Immature natural killer cell (primary cell): ENCODE measurements at regions not wholly inside any gene's neighbourhood (a gene's known extent, or its start where the extent isn't known, plus 50 kb on each side); places are given as distances from the start of the nearest gene placed in this dataset.

Experiments used
- DNase-seq, 3 donors: peaks; one replicate each; pipeline ENCODE4 v3.0.0; 2022; ENCODE audit warnings: mixed read lengths in 1 of 3
- H3K27ac Mint-ChIP-seq, 6 donors: one replicate each; pipeline ENCODE4 v1.8.0; 2020; ENCODE audit warnings: mixed read lengths in 6 of 6, mild to moderate bottlenecking in 5 of 6, inconsistent platforms in 4 of 6, moderate library complexity in 3 of 6
- H3K27me3 Mint-ChIP-seq, 3 donors: one replicate each; pipeline ENCODE4 v1.8.0; 2020 to 2021; ENCODE audit warnings: low read depth in 3 of 3, mild to moderate bottlenecking in 3 of 3, mixed read lengths in 3 of 3, moderate library complexity in 3 of 3, inconsistent platforms in 1 of 3
- H3K36me3 Mint-ChIP-seq, 3 donors: one replicate each; pipeline ENCODE4 v1.8.0; 2020; ENCODE audit warnings: mixed read lengths in 3 of 3, inconsistent platforms in 2 of 3, mild to moderate bottlenecking in 2 of 3
- H3K4me1 Mint-ChIP-seq, 2 donors: one replicate each; pipeline ENCODE4 v1.8.0; 2020; ENCODE audit warnings: inconsistent platforms in 2 of 2, mild to moderate bottlenecking in 2 of 2, mixed read lengths in 2 of 2, moderate library complexity in 1 of 2
- H3K4me3 Mint-ChIP-seq, 5 donors: one replicate each; pipeline ENCODE4 v1.8.0; 2020; ENCODE audit warnings: mild to moderate bottlenecking in 5 of 5, mixed read lengths in 5 of 5, inconsistent platforms in 3 of 5, moderate library complexity in 3 of 5
- H3K9me3 Mint-ChIP-seq, 6 donors: one replicate each; pipeline ENCODE4 v1.8.0; 2020; ENCODE audit warnings: mild to moderate bottlenecking in 6 of 6, mixed read lengths in 6 of 6, inconsistent platforms in 4 of 6, moderate library complexity in 3 of 6

DNA sequence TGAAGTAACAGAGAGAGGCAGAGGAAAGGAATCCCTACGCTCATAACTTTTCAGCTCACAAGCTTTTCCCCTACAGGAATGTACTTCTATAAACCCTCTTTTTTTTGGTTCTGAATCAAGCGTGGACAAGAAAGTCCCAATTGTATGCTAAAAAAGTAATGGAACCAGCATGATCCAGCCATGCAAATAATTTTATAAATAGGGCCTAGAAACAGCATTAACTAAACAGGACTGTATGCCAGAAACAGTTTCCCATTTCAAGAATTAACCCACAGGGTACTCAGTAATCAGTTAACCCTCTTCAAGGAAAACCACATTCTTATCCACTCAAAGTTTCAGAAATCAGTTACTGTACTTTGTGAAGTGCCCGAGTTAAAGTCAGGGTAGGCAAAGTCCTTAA is 87.0 kb upstream of the HMGCLL1 start:
- Mint-ChIP-seq H3K27me3 (no peaks in the 10 kb centered on the region), H3K4me1 (no peaks in the 10 kb centered on the region), H3K9me3 (peaks cover 4 to 52% (median 28%) of the 10 kb centered on the region in 6 donors), H3K4me3 (no peak overlapping the region), H3K27ac (no peak overlapping the region), H3K36me3 (no peaks in the 10 kb centered on the region)
- no peak for DNase-seq

DNA sequence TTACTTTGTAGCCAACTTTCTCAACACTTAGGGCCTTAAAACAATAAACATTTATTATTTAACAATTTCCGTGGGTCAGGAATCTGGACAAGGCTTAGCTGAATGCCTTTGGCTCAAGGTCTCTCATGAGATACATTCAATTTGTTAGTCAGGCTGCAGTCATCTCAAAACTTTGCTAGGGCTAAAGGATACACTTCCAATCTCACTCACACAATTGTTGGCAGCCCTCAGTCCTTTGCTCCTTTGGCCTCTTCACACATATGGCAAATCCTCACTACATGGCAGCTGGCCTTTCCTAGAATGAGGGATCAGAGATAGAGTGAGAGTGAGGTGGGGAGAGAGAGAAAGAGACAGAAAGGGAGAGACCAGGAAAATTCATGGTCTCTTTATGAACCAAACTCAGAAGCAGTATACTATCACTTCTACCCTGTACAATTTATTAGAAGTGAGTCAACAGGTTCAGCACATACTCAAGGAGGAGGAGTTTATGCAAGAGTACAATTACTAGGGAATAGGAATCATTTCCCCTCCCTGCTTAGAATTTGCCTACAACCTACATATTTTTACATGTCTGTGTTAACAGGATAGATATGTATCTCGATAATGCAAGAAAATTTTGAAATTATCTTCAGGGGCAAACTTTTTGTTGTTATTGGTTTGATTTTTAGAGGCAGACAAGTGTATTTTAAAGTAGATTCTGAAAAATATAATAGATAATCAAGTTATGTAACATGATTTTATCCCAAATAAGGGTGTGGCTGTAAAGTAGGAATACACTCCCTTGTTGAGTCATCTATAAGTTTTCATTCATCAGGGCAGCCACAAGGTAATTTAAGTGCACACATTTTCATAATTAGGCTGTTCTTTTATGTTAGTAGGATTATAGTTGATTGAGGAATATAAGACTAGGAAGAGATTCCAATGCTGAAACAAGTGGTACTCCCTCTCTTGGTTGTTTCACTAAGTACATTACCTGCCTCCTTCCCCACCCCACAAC is 85.9 kb upstream of the HMGCLL1 start:
- H3K9me3 Mint-ChIP-seq: peaks cover 4 to 49% (median 28%) of the 10 kb centered on the region in 6 donors
- DNase-seq: no peak
- no peaks in the 10 kb centered on the region for H3K36me3 Mint-ChIP-seq
- H3K27ac Mint-ChIP-seq: no peak overlapping the region
- no peak overlapping the region for H3K4me3 Mint-ChIP-seq
- no peaks in the 10 kb centered on the region for H3K27me3 Mint-ChIP-seq
- no peaks in the 10 kb centered on the region for H3K4me1 Mint-ChIP-seq

DNA sequence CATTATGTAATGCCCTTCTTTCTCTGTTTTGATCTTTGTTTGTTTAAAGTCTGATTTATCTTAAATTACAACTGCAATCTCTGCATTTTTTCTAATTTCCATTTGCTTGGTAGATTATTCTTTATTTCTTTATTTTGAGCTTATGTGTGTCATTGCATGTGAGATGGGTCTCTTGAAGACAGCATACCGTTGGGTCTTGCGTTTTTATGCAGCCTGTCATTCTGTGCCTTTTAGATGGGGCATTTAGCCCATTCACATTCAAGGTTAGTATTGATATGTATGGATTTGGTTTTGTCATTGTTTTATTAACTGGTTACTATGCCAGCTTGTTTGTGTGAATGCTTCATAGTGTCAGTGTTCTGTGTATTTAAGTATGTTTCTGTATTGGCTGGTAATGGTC is 84.9 kb upstream of the HMGCLL1 start:
- Mint-ChIP-seq H3K9me3 (peaks cover 5 to 50% (median 23%) of the 10 kb centered on the region in 6 donors), H3K4me1 (no peaks in the 10 kb centered on the region), H3K36me3 (no peaks in the 10 kb centered on the region), H3K4me3 (no peak overlapping the region), H3K27ac (no peak overlapping the region), H3K27me3 (no peaks in the 10 kb centered on the region)
- no peak for DNase-seq

DNA sequence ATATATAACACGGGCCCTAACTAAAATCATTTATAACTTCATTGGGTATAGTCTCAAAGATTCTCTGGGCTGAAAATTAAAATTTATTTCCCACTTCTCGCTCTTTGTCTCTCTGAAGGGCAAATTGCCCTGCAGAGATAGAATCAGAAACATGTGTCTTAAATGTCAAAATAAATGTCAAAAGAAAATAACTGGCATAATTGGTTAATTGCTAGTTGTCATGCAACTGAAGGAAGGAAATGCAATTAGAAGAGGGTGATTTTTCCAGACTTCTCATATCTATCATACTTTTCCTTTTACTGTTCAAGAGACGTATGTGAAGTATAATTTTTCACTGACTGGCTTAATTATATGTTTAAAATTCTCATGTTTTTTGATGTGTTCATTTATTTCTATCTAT is 80.3 kb upstream of the HMGCLL1 start:
- no peak for DNase-seq
- Mint-ChIP-seq H3K4me3 (no peak overlapping the region), H3K27me3 (peaks cover 0 to 2% (median 1%) of the 10 kb centered on the region in 3 donors), H3K9me3 (peaks cover 21 to 65% (median 27%) of the 10 kb centered on the region in 6 donors), H3K27ac (no peak overlapping the region), H3K36me3 (no peaks in the 10 kb centered on the region), H3K4me1 (no peaks in the 10 kb centered on the region)

DNA sequence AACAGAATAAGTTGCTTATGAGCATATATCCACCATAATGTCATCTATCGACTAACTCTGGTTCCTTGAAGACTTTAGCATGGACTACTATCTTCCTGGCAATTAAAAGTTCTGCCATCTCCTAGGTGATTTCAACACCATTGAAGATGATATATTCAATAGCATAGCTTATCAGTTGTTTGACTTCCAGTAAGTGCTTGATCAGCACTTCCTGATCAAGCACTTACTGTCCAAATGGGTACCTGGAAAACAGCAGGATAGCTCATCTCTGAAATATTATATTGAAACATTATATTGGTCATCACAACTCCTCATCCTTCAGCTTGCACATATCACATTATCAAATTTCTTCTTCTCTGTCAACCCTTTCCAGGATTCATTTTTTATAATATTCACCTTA is 75.5 kb upstream of the HMGCLL1 start:
- Mint-ChIP-seq H3K27me3 (peaks cover 0 to 4% (median 1%) of the 10 kb centered on the region in 3 donors), H3K4me3 (no peak overlapping the region), H3K9me3 (peaks cover 23 to 60% (median 32%) of the 10 kb centered on the region in 6 donors), H3K4me1 (no peaks in the 10 kb centered on the region), H3K36me3 (no peaks in the 10 kb centered on the region), H3K27ac (no peak overlapping the region)
- DNase-seq: no peak

DNA sequence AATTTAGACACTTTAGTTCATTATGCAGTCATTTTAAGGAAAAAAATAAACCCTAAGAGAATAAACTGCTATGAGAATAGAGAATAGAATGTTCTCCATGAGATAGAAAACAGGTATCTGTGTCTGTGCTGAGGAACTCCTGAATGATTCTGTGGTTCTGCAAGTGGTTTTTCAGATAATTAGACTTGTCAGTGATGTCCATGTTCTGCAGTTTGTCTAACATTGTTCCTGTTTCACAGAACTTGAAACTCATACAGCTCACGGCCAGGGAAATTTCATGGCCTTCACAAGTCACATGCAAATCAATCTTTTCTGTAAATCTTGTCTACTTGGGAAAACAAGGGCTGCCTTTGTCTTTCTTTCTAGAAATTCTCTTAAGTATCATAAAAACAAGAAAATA is 73.4 kb upstream of the HMGCLL1 start:
- H3K9me3 Mint-ChIP-seq: peaks cover 20 to 55% (median 29%) of the 10 kb centered on the region in 6 donors
- no peak overlapping the region for H3K27ac Mint-ChIP-seq
- DNase-seq: no peak
- no peak overlapping the region for H3K4me3 Mint-ChIP-seq
- H3K27me3 Mint-ChIP-seq: peaks cover 0 to 4% (median 1%) of the 10 kb centered on the region in 3 donors
- no peaks in the 10 kb centered on the region for H3K4me1 Mint-ChIP-seq
- no peaks in the 10 kb centered on the region for H3K36me3 Mint-ChIP-seq

DNA sequence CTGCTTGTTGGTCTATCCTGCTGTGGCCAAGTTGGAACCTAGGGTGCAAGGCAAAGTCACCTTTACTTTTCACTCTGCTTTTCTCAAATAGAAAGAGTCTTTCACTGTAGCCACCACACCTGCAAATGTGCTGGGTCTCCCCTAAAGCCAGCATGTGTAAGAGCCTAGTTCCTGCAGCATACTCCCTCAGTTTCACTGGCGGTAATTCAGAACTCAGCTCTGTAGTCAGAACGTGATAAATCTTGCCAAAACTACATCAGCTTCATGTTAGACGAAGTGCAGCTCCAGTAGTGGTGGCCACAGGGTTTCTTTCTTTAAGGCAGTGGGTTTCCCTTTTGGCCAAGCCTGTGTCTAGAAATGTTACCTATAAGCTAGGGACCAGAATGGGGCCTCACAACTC is 72.0 kb upstream of the HMGCLL1 start:
- no peaks in the 10 kb centered on the region for H3K36me3 Mint-ChIP-seq

DNA sequence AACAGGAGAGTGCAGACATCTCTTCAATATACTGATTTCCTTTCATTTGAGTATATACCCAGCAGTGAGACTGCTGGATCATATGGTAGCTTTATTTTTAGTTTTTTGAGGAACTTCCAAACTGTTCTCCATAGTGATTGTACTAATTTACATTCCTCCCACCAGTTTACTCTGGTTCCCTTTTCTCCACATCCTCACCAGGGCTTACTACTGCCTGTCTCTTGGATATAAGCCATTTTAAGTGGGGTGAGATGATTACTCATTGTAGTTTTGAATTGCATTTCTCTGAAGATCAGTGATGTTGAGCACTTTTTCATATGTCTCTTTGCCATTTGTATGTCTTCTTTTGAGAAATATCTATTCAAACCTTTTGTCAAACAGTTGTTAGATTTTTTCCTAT is 64.9 kb upstream of the HMGCLL1 start:
- no peaks in the 10 kb centered on the region for H3K4me1 Mint-ChIP-seq
- H3K4me3 Mint-ChIP-seq: no peak overlapping the region
- no peak for DNase-seq
- peaks cover 0 to 3% (median 0%) of the 10 kb centered on the region in 3 donors for H3K27me3 Mint-ChIP-seq
- H3K36me3 Mint-ChIP-seq: no peaks in the 10 kb centered on the region
- peaks cover 11 to 42% (median 26%) of the 10 kb centered on the region in 6 donors for H3K9me3 Mint-ChIP-seq
- no peak overlapping the region for H3K27ac Mint-ChIP-seq

More for the DNA sequence above, 72.0 kb upstream of the HMGCLL1 start:
- Mint-ChIP-seq H3K27me3 (peaks cover 0 to 2% (median 1%) of the 10 kb centered on the region in 3 donors), H3K27ac (no peak overlapping the region), H3K9me3 (peaks cover 25 to 55% (median 32%) of the 10 kb centered on the region in 6 donors), H3K4me3 (no peak overlapping the region), H3K4me1 (no peaks in the 10 kb centered on the region)
- no peak for DNase-seq

DNA sequence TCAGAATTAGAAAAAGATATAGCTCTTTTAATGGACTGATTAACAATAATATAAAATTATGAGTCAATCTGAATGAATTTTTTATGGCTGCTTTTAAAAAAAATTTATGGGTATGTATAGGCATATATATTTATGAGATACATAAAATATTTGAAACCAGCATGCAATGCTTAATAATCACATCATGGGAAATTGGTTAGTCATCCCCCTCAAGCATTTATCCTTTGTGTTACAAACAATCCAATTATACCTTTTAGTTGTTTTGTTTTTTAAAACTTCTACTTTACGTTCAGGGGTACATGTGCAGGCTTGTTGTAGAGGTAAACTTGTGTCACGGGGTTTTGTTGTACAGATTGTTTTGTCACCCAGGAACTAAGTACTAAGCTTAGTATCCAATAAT is 63.4 kb upstream of the HMGCLL1 start:
- Mint-ChIP-seq H3K27me3 (peaks cover 0 to 3% (median 0%) of the 10 kb centered on the region in 3 donors), H3K27ac (no peak overlapping the region), H3K4me1 (no peaks in the 10 kb centered on the region), H3K36me3 (no peaks in the 10 kb centered on the region), H3K4me3 (no peak overlapping the region), H3K9me3 (peaks cover 10 to 44% (median 25%) of the 10 kb centered on the region in 6 donors)
- no peak for DNase-seq

DNA sequence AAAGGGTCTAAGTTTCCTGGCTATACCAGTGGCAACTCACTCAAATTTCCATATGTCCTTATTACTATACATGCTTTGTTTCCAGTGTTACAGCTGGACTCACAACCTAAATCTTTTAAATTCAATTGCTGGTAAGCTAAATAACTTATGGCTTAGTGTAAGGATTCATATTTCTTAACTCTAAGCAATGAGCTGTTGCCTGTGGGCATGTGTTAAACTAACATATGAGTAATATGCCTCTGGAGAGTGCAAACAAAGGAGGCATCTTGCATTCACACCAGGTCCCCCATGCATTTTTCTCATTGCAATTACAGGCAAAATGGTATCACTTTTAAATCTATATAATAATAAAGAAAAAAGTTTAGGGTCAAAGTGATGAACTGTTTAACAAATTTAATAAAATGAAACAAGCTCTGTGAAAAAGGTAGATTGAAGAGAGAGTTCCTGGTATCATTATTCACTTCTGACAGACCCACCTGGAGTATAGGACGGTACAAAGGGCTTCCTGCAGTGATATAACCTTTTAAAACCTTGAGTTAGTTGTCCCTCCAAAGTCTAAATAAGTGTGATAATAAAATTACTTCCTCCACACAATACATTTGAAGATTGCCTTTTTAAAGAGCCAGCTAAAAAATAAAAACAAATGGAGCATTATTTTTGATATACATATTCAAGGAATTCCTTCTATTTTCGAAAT is 57.6 kb upstream of the HMGCLL1 start:
- DNase-seq: no peak
- Mint-ChIP-seq H3K4me1 (no peaks in the 10 kb centered on the region), H3K9me3 (peaks cover 2 to 41% (median 6%) of the 10 kb centered on the region in 6 donors), H3K36me3 (peaks cover 0 to 3% (median 0%) of the 10 kb centered on the region in 3 donors), H3K27ac (no peak overlapping the region), H3K4me3 (no peak overlapping the region), H3K27me3 (no peaks in the 10 kb centered on the region)

DNA sequence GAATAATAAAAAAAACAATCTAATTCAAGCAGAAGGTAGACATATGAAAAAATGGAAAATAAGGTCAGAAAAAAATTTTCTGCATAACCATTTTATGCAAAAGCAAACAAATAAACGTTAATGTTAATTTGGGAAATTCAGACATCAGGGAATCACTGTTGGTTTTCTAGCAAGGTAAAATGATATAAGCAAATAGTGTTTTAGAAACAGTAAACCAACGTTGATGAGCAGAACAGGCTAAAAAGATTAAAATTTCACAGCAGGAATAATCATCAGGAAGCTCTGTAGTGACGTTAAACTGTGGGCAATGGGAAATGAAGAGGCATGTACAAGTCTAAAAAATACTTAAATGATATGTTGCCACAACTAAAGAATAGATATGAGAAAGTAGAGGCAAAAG is 54.5 kb upstream of the HMGCLL1 start:
- Mint-ChIP-seq H3K4me1 (no peaks in the 10 kb centered on the region), H3K9me3 (peaks cover 3 to 43% (median 8%) of the 10 kb centered on the region in 6 donors), H3K4me3 (no peak overlapping the region)

DNA sequence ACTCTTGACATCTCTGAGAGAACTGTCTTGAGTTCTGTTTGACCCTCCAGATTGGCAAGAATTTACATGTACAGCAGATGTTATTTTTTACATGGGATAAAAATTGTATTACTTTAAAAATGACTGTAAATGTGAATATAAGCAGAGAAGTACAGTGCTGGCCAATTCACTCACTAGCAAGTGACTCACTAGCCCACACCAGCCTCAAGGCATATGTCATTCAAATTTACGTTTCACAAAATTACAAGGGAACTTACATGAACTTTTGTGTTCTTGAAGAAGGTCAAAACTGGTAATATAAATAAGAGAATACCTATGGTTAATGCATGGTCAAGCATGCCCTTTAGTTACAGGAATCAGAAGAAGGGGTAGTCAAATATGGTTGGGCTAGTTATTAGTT is 54.0 kb upstream of the HMGCLL1 start:
- Mint-ChIP-seq H3K4me1 (no peaks in the 10 kb centered on the region), H3K27me3 (no peaks in the 10 kb centered on the region), H3K27ac (no peak overlapping the region), H3K36me3 (peaks cover 0 to 3% (median 0%) of the 10 kb centered on the region in 3 donors), H3K9me3 (peaks cover 3 to 43% (median 8%) of the 10 kb centered on the region in 6 donors), H3K4me3 (no peak overlapping the region)
- no peak for DNase-seq

More for the DNA sequence above, 54.5 kb upstream of the HMGCLL1 start:
- Mint-ChIP-seq H3K27ac (no peak overlapping the region), H3K27me3 (no peaks in the 10 kb centered on the region), H3K36me3 (peaks cover 0 to 3% (median 0%) of the 10 kb centered on the region in 3 donors)
- no peak for DNase-seq
